Breast epithelium (tissue), 4 donors: ENCODE measurements at regions not wholly inside any gene's neighbourhood (a gene's known extent, or its start where the extent isn't known, plus 50 kb on each side); places are given as distances from the start of the nearest gene placed in this dataset.
"Not testable (repeated sequence)": the region's sequence is repeated elsewhere in the genome, so short reads cannot be mapped to it uniquely, and the experiment has no call there.

Experiments
- DNase-seq, 2 donors: peaks; one replicate each; pipeline ENCODE4 v3.0.0-alpha.2; 2019; ENCODE audit warnings: low spot score in 2 of 2
- H3K27ac ChIP-seq, 2 donors: fragments of 200-600 bp; sonication (generic) in 1 of 2; one replicate each; pipeline ENCODE4 v1.5.1; 2016 to 2019; ENCODE audit warnings: mild to moderate bottlenecking in 1 of 2
- H3K27me3 ChIP-seq, 2 donors: fragments of 200-600 bp; sonication (generic) in 1 of 2; one replicate each; pipeline versions ENCODE4 v1.5.1 to v1.6.0; 2017 to 2019; ENCODE audit warnings: control low read depth in 1 of 2, mild to moderate bottlenecking in 1 of 2
- H3K36me3 ChIP-seq: fragments of 200-600 bp; one replicate; pipeline ENCODE4 v1.5.1; 2019
- H3K4me1 ChIP-seq, 2 donors: fragments of 200-600 bp; sonication (generic); one replicate each; pipeline ENCODE4 v1.5.1; 2016 to 2019; ENCODE audit warnings: control low read depth in 1 of 2
- H3K4me3 ChIP-seq, 3 donors: fragments of 200-600 bp; sonication (generic); 1 replicate in 2 of 3; 2 replicates in 1 of 3; pipeline ENCODE4 v1.5.1; 2016 to 2019; ENCODE audit warnings: mild to moderate bottlenecking in 3 of 3, moderate library complexity in 2 of 3
- H3K9me3 ChIP-seq, 2 donors: fragments of 200-600 bp; sonication (generic) in 1 of 2; one replicate each; pipeline ENCODE4 v1.5.1; 2016 to 2019; ENCODE audit warnings: control low read depth in 1 of 2
- POLR2A ChIP-seq: fragments of 450-650 bp; IDR thresholded peaks from one replicate; pipeline ENCODE4 v1.6.1; 2016; ENCODE audit warnings: antibody characterized with exemption, mild to moderate bottlenecking, moderate library complexity
- POLR2AphosphoS5 ChIP-seq, 3 donors: sonication (generic); formaldehyde crosslinking; IDR thresholded peaks; one replicate each; pipeline ENCODE4 v1.6.1; 2017; ENCODE audit warnings: antibody characterized with exemption in 3 of 3
- intact Hi-C: fragments of 100-400 bp; cut with DNase I; formaldehyde crosslinking; loops from one replicate; pipeline ENCODE4 v1.15.1; 2023; ENCODE audit warnings: low total_unique reads
- TF ChIP-seq, protein P1 (sequence below), 3 donors: fragments of 450-650 bp; IDR thresholded peaks; one replicate each; pipeline ENCODE4 v1.5.1; 2016 to 2017; ENCODE audit warnings: antibody characterized with exemption in 3 of 3, mild to moderate bottlenecking in 3 of 3, moderate library complexity in 3 of 3

DNA sequence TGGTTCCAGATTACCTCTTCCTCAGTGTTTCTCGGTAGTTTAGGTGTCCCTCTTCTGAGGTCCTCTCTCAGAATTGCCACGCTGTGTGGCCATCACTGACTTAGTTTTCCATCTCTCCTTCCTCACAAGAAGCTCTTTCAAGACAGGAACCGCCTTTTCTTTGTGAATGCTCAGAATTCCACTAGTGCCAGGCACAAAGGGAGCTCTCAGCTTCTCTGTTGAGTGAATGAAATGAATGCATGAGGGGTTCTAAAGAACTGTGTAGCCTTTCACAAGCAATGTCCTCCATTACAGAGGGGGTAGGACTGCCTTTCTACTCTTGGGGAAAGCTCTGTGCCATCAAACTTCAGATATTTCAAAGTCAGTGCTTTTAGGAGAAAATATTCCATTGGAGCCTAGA lies 546.8 kb downstream of the RWDD3 start:
- Histone ChIP-seq H3K27ac (no peak overlapping the region), H3K4me3 (no peak overlapping the region), H3K4me1 (no peaks in the 10 kb centered on the region), H3K27me3 (no peaks in the 10 kb centered on the region), H3K36me3 (no peaks in the 10 kb centered on the region), H3K9me3 (no peaks in the 10 kb centered on the region)
- DNase-seq = no peak
- intact Hi-C loops = no loop called here
- TF ChIP-seq POLR2A (no peak), POLR2AphosphoS5 (IDR thresholded peaks at IDR 0.05) (no peak)
- TF ChIP-seq, protein P1, sequence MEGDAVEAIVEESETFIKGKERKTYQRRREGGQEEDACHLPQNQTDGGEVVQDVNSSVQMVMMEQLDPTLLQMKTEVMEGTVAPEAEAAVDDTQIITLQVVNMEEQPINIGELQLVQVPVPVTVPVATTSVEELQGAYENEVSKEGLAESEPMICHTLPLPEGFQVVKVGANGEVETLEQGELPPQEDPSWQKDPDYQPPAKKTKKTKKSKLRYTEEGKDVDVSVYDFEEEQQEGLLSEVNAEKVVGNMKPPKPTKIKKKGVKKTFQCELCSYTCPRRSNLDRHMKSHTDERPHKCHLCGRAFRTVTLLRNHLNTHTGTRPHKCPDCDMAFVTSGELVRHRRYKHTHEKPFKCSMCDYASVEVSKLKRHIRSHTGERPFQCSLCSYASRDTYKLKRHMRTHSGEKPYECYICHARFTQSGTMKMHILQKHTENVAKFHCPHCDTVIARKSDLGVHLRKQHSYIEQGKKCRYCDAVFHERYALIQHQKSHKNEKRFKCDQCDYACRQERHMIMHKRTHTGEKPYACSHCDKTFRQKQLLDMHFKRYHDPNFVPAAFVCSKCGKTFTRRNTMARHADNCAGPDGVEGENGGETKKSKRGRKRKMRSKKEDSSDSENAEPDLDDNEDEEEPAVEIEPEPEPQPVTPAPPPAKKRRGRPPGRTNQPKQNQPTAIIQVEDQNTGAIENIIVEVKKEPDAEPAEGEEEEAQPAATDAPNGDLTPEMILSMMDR (IDR thresholded peaks at IDR 0.05) = no peak

DNA sequence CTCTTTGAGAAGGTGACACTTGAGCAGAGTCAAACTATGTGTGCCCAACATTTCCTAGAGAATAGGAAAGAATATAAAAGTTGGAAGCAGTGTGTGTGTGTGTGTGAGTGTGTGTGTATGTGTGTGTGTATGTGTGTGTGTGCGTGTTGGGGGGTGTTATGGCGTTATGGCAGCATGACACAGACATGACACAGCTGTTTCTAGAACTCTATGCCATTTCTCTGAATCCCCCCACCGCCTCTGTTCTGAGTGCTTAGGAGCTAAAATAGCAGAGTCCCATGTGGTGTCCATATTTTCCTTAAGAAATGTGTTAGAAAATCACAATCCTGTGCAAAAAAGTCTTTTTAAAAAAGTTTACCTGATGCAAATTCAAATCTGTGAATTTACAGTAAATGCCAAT lies 556.1 kb downstream of the RWDD3 start:
- no peak for DNase-seq
- intact Hi-C loops = no loop called here
- Histone ChIP-seq H3K27ac (no peak overlapping the region), H3K9me3 (no peaks in the 10 kb centered on the region), H3K36me3 (no peaks in the 10 kb centered on the region), H3K27me3 (no peaks in the 10 kb centered on the region), H3K4me3 (no peak overlapping the region), H3K4me1 (no peaks in the 10 kb centered on the region)
- TF ChIP-seq POLR2AphosphoS5 (IDR thresholded peaks at IDR 0.05) (no peak), POLR2A (no peak)
- TF ChIP-seq, protein P1 (IDR thresholded peaks at IDR 0.05) = no peak

DNA sequence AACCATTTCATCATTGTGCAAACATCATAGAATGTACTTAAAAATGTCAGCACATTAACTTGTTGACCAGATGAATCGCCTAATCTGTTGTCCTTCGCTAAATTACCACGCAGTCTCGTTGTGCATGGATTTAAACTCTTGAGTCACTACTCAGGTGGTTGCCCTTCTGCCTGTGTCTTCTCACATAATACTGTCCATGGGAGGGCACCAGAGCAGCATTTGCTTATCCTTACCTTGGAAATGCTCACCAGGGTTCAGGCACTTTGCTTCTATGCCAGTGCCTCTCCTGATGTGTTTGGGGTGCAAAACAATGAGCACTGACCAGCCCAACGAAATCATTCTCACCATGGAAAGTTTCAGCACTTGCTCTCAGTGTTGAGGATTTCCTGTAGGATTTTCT lies 559.9 kb downstream of the RWDD3 start:
- TF ChIP-seq POLR2A (no peak), POLR2AphosphoS5 (IDR thresholded peaks at IDR 0.05) (no peak)
- TF ChIP-seq, protein P1 (IDR thresholded peaks at IDR 0.05) = no peak
- intact Hi-C loops = no loop called here
- H3K27me3 ChIP-seq = no peaks in the 10 kb centered on the region
- no peaks in the 10 kb centered on the region for H3K4me1 ChIP-seq
- H3K4me3 ChIP-seq = no peak overlapping the region
- no peak overlapping the region for H3K27ac ChIP-seq
- H3K36me3 ChIP-seq = no peaks in the 10 kb centered on the region
- no peaks in the 10 kb centered on the region for H3K9me3 ChIP-seq
- DNase-seq = no peak

DNA sequence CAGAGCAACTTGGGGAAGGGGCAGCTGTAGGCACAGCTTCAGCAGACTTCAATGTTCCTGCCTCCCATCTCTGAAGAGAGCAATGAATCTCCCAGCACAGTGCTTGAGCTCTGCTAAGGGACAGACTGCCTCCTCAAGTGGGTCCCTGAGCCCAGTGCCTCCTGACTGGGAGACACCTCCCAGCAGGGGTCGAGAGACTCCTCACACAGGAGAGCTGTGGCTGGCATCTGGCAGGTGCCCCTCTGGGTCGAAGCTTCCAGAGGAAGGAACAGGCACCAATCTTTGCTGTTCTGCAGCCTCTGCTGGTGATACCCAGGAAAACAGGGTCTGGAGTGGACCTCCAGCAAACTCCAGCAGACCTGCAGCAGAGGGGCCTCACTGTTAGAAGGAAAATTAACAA lies 563.8 kb downstream of the RWDD3 start:
- H3K4me3 ChIP-seq, H3K27me3 ChIP-seq, H3K4me1 ChIP-seq, H3K9me3 ChIP-seq, intact Hi-C loops, H3K27ac ChIP-seq, H3K36me3 ChIP-seq, DNase-seq: not testable (repeated sequence)

DNA sequence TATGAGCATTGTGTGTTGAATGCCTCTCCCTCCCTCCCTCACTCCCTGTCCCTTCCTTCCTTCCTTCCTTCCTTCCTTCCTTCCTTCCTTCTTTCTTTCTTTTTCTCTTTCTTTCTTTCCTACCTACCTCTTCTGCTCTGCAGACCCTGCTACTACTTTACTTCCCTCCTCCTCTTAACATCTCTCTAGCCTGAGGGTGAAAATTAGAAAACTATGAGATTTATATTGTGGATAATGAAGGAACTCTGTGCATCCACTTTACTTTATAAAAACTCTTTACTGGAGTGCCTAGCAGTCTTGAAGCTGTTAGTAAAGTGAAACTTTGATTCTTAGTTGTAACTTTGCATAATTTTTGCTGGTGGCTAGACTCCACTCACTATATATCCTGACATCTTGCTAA lies 572.2 kb downstream of the RWDD3 start:
- Histone ChIP-seq H3K27me3 (no peaks in the 10 kb centered on the region), H3K4me3 (no peak overlapping the region), H3K9me3 (peaks cover 4 to 5% of the 10 kb centered on the region in 2 donors), H3K27ac (no peak overlapping the region), H3K4me1 (no peaks in the 10 kb centered on the region), H3K36me3 (no peaks in the 10 kb centered on the region)
- TF ChIP-seq POLR2AphosphoS5 (IDR thresholded peaks at IDR 0.05) = no peak
- TF ChIP-seq, protein P1 (IDR thresholded peaks at IDR 0.05) = no peak
- intact Hi-C loops = no loop called here
- DNase-seq = no peak

DNA sequence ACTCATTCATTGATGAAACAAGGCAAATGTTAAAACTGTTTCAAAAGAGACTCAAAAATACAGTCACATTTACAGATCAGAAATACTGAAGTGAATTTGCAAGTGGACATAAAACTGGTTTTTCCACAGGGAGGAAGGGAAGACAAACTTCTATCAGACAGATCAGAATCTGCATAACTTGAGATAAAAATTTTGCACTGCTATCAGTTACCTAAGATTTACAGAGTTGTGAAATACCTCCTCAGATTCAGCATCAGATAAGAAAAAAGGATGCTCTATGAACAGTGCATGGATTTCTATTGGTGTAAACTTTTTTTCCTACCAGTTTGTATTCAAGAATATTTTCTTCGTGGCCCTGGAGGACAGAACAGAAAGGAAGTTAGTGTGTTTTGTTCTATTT lies 575.4 kb downstream of the RWDD3 start:
- Histone ChIP-seq H3K27ac (no peak overlapping the region), H3K36me3 (no peaks in the 10 kb centered on the region), H3K9me3 (no peaks in the 10 kb centered on the region), H3K4me3 (no peak overlapping the region), H3K27me3 (no peaks in the 10 kb centered on the region), H3K4me1 (no peaks in the 10 kb centered on the region)
- intact Hi-C loops = no loop called here
- DNase-seq = no peak
- TF ChIP-seq POLR2AphosphoS5 (IDR thresholded peaks at IDR 0.05) = no peak
- TF ChIP-seq, protein P1 (IDR thresholded peaks at IDR 0.05) = no peak
- no peak for TF ChIP-seq POLR2A
